Activated CD8-positive, alpha-beta memory T cell treated with anti-CD3 and anti-CD28 coated beads for 24 hours (primary cell): ENCODE measurements at regions not wholly inside any gene's neighbourhood (a gene's known extent, or its start where the extent isn't known, plus 50 kb on each side); places are given as distances from the start of the nearest gene placed in this dataset.

ENCODE experiments used
- DNase-seq: peaks from one replicate; pipeline ENCODE4 v3.0.0-alpha.2; 2020

DNA sequence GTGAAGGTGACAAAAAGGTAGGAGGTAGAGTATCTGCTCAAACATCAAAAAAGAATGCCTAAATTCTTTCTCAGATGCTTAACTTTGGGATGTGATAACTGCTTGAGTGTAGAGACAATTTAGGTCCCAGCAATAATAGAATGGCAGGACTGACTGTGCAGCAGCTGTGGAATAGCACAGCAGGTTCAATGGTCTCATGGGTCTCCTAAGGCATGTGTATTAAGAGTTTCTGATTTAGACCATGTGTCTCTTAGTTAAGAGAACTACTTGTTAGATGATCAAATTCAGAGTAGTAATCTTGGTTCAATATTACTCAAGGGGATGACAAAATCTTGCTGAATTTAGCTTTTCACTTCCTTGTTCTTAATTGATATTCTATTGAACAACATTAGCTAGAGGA, 72.0 kb downstream of the ALX1 start:
- DNase-seq: no peak

DNA sequence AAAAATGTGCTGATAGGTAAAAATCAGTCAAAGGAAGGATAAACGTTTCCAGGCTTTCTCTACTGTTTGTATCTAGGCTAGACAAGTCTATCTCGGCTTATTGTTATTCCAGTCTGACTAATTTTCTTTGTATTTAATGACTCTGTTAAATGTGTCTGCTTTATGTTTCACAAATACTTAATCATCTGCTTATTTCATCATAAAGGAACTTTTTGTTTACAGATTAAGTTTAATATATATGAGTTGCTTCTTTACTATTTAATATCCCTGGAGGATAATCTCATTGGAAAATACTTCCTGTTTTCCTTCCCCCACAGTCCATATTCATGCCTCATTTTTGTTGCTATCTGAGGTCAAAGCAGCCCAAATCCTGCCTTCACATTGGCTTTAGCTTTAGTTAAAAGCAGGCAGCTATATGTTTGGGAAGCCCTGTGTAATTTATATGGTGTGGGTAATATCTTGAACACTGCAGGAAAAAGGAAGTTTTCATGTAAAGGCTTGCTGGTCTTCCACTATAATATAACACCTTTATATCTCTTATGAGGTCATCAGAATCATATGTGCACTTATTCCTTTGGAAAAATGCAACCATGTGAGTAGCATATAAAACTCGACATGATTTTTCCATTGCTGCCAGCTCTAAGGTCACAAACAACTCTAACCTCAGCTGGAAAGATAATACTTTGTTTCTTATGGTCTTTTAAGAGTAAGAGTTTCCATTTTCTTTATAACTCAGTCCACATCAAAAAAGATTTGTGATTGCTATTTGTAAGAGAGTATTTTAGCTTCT, 76.8 kb downstream of the ALX1 start:
- no peak for DNase-seq

DNA sequence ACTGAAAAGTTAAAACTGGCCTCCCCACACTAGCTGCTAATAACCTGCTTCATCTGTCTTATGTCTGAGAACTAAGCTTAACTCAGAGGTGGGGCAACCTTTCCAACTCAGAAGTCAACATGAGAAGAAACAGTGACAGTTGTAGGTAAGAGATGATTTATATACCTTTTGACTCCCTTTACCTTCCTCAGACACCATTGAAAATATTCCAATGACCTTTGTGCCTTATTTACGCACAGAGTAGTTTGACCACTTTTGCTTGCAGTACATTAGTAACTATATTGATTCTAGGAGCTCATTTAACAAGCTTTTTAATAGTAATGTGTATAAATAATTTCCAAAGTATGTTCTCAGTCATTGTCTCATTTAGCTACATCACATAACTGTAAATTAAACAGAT, 77.6 kb downstream of the ALX1 start:
- no peak for DNase-seq

DNA sequence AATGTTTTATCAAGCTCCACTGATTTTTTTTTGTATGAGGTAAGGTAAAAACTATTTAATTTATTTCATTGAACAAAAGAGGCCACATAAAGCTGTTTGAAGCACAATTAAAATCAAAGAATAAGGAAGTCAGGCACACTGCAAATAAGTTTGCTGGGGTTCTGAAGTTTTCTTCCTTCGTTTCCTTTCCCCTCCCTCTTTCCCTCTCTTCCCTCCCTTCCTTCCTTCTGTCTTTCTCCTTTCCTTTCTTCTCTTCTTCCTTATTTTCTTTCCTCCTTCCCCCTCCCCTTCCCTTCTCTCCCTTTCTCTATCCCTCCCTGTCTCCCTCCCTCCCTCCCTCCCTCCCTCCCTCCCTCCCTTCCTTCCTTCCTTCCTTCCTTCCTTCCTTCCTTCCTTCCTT, 78.7 kb downstream of the ALX1 start:
- DNase-seq: no peak

DNA sequence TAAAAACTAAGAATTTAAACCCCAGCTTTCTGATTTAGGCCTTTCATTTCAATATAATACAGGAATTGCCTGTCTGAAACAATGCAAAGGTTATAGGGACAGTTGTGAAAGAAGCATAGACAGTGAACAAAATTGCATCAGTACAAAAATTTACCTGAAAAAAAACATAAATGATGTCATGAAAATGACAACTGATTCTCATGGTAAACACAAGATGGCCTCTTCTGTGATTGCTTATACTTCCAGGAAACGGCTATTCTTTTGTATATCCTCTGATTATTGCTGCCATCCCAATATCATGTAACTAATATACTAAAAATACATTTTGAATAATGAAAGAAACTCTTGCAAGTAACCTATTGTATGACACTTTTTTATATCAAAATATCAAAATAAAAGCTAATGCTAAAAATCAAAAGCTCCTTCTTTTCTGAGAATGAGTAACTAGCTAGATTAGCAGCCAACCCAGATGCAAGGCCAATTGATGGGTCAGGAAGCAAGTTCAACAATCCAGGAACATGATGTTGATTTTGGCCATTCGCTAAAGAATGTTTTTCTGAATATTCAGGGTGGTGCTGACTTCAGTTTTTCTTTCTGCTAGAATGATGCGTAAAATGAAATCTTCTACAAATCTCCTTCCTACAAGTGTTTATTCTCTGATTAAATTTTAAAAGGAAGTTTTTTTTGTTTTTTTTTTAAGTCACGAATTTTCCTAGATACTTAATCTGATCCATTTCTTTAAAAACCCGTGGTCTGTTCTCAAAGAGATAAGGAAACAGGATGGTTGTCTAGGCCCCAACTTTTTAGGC, 83.6 kb downstream of the ALX1 start:
- no peak for DNase-seq

DNA sequence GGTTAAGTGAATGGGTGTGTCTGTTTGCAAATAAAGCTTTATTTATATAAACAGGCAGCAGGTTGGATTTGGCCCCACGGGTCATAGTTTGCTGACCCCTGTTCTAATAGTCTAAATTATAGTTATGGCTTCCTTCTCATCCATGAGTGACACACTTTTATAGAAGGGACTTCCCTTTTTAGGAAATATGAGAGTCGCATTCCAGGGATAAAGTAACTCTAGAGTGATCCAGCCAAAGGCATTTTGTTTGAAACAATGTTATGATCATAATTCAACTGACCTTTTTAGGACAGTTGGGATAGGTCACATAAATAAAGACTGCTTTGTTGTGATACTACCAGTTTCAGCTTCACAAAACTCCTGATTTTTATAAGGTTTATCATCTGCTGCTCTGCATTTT, 87.9 kb downstream of the ALX1 start:
- DNase-seq: no peak

DNA sequence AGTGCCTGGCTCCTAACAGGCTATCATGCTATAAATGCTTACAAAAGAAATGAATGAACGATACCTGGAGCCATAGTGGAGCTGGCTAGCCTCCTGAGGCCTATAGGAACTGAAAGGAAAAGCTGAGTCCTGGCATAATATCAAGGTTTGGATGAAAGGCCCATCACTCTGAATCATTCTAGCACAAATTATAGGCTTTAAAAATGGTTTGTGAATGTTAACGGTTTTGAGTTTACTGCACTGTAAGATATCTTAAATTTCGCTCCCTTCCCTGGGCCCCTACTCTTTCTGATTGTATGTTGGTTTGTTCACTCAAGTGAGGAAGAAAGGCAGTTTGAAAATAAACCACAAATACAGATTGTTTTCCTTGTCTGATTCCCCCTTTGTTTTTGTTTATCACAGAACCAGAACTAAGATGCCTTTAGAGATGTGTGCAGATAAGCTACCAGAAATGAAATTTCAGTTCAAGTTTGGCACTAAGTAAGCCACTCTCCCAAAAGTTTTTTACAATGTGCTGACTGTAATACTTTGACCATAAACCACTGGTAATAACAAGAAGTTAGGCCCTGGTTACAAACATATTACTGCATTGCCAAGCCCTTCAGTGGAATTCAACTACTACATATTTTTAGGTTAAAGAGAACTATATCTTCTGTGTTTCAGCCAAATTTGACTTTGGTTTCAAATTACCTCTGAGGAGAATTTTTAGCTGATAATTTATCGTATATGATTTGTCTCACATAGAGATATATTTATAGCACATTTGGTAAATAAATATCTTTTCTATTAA, 89.5 kb downstream of the ALX1 start:
- DNase-seq: no peak

DNA sequence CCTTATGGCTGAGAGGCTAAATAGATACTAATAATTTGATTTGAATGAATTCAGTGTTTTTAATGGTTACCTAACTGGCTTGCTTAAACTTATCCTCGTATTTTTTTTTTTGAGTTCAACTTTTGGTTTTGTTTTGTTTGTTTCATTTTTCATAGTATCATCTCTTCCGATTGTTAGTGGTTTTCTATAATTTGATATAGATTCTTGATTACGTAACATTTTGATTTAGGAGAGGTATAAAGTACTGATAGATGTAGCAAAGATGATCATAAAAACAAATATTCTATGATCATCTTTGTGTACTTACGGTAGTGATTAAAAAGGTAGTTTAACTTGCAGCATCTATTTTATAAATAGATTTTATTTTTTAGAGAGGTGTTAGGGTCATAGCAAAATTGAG, 93.0 kb downstream of the ALX1 start:
- no peak for DNase-seq

DNA sequence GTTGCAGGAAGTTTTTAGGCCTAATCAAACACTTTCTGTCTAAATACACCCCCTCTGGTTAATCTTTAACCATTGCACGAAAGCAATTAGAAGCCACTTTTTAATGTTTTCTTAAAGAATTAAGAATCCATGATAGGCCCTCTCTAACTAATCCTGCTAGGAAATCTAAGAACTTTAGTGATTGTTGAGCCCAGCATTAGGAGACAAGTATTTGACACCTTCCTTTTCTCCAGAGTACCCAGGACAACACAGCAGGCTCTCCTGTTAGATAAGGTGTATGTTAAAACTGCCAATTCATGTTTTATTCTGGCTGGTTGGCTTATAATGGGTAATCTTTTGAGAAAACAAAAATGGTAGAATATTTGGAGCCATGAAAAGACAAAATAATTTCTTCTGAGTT, 95.0 kb downstream of the ALX1 start:
- no peak for DNase-seq

DNA sequence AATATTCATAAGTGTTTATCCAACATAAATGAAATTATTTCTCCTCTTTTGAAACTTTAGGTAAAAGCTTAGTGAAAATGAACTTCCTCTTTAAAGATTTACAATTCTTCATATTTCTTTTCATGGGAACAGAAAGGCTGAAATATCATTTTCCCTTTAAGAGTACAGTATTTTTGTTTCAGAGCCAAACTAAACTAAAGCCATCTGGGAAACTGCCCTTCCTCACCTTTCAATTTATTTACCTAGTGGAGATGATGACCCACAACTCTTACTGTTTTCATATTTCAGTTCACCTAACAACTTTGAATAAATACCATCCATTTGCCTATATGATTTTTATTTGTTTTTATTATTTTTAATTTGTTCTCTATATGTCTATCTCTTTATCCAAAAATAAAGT, 105.4 kb downstream of the ALX1 start:
- DNase-seq: no peak

DNA sequence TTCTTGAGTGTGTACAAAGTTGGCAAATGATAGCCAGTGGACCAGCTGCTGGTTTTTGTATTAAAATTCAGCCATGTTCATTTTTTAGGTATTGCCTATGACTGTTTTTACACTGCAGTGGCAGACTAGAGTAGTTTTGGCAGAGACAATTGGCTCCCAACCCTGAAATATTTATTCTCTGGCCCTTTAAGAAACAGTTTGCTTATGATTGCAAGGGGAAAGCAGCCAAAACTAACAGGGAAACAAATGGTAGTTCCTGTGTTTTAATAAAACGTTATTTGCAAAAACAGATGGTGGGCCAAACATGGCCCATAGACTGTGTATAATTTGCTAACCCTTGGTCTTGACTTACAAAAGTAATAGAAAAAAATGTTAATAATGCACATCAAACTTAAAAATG, 110.2 kb downstream of the ALX1 start:
- DNase-seq: no peak

DNA sequence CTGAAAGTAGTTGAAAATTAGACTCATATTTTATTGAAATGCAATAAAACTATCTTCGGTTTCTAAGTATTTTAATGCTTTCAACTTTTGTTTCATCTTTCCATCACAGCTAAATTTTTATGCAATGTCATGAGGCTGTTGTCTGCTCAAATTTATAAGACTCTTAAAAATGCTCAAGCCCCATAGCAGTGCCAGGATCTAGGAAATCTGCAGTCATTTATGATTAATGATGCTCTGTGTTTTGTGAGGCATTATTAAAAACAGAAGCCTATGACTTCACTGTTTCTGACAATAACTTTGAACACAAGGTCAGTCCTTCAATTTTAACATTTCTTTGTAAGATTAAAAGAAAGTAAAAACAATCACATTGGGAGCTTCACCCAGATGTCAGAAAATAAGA, 112.5 kb downstream of the ALX1 start:
- DNase-seq: no peak

DNA sequence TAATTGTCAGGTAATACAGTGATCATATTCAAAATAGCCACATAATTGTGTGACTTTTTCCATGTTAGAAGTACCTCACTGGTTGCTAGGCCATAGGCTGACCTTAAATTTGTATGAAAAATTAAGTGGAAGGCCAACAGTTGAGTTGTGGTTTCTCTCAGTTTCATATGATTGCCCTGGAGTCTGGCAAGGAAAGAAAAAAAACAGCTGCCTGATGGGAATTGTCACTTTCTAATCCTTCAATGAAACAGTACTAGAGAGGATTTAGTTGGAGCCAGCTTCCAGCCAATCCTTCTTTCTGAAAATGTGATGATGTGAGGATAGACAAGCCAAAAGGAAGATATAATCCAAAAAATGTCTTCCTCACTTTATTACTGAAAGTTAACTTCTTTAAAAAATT, 113.6 kb downstream of the ALX1 start:
- DNase-seq: no peak

DNA sequence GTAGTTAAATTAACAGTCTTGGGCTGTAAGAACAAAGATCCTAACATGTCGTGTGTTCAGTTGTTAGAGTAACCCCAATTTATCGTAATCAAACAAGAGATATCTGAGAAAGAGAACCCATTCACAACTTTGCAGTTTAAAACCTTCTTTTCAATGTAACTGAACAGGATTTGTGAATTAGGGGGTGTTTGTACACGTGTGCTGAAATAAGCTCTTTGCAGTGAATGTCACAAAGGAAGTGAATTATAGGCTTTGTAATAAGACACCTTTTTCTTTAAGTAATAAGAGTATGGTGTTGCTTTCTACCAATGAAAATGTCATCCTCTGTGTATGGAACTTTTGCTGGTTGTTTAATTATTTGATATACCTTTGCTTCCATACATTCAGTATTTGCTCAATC, 114.0 kb downstream of the ALX1 start:
- no peak for DNase-seq

DNA sequence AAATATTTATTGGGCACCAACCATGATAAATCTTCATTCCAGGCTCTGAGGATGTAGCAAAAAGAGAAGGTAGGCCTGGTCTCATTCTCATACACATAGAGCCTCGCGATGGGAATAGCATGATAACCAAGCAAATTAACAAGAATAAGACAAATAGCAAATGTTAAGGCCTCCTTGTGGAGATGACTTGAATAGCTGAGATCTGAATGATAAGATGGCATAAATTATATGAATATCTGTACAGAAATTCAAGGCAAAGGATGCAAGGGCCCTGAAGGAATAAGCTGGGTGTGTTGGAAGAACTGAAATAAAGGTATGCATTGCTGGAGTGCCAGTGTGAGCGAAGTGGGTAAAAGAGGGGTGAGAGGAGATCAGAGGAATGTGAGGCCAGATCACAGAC, 114.8 kb downstream of the ALX1 start:
- no peak for DNase-seq

DNA sequence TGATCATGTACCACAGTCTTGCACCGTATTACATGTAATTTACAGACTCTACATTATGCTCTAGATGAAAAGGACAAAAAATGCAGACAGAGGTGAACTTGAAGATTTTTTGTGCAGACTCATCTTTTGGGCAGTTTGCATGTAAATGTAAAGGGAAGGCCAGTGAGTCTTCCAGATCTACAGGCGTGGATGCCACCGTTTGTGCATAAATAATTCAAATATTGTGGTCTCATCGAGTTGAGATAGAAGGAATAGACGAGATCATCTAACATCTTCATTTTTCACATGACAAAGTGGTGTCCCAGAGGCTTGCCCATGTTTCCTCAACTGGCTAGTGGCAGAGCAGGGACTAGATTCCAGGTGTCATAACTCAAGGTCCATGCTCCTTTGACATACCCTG, 125.2 kb downstream of the ALX1 start:
- DNase-seq: no peak

DNA sequence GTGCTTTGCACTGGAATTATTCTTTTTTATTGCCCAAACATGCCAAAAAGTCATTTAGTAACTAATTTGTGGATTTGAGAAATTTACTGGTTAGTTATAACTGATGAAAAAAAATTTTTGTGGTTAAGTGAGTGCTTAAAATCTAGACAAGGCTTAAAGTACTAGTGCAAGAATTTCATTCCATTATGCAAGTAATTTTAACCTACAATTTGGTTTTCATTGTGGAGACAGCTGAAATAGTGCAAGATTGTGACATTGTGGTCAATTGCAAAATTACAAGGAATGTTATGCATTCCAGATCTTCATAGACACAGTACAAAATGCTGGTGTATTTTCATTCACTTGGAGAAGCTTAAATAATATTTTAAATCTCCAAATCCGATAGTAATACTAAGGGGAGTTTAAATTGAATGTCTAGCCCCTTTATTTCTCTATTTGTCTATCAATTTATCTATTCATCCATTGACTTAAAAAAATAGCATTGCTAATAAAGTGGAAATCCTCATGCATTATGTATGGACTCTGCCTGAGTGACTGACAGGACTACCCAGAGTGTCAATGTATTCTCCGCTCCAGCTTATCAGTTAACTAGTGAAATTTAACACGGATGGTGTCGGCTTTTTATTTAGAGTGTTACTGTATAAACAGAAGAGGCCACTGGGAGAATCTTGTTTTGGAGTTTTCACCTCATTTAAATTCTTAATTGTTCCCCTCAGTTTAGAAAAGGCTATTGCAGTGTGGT, 125.9 kb downstream of the ALX1 start:
- DNase-seq: no peak

DNA sequence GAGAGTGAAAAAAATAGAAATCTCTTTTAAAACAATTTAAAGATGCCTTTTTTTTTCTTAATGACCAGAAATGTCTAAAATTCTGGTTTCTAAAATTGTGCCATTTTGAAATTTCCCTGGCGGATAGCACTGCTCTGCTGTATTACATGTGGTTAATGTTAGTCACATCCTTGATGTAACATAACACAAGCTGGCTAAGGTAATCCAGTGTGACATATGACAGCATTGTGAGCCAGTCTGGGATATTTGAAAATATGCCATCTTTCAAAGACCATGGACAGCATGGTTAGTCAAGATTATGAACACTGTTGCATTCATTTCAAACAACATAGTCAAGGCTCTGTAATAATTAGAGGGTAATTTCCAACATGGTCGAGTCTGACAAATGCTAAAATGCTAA, 133.2 kb downstream of the ALX1 start:
- DNase-seq: no peak

DNA sequence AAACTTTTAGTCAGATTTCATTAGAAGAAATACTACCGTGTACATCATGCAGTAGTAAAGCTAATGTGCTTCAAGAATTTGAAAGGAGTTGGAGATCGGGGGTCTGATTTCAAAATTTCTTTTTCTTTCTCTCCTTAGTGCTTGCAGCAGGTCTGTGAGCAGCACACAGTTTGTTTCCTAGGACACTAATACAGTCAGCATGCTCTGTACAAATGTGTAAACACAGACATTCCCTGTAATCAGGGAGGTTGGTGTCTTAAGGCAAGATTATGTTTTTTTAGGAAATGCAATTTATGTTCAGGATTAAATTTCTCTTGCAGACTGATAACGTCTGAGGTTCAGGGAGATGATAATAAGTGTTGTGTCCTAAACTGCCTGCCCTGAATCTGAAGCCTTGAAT, 142.7 kb downstream of the ALX1 start:
- no peak for DNase-seq

DNA sequence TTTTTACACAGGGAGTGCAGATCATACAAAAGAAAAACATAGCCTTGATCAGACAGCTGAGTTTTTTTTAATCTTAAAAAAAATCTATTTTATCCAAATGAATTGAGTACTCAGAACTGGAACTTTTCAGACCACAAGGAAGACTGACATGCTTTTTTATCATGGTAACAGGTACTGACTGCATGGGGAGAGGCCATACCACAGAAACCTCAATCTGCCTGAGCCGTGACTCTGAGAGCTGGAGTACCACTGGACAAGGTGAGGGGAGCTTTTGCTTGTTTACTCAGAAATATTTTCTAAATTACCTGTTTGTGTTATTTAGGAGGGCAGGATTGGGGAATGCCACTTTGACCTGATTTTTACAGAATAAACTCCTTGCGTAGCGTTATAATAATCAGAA, 143.9 kb downstream of the ALX1 start:
- DNase-seq: no peak

DNA sequence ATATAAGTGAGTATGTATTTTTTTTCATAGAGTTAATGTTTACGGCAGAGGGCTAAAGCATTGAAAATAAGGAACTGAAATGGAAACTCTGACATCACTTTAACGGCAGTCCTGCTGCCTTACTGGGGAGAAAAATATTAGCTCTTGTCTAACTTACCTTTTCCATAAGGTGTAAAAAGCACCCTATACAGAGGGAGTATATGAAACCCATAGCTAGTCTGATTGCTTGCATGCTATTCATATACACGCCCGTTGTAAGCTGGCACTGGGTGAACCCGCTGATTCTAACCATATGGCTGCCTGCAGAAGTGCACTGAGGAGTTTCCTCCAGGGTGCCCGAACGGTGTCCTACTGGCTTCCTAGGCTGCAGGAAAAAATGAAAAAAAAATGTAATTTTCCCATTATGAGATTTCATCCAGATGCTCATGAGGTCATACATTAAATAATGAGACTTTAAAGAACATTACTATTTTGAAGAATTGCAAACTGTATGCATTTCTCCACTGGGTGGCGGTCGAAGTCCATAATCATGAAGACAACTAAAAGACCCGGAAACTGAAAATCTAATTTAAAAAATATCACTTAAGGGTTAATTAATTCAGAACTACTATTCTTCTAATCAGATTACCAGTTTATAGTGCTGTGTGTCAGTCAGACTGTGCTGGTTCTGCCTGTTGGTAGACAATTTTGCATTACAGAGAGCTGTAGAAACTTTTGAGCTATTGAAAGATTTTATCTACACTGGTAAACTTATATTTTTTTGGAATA, 144.7 kb downstream of the ALX1 start:
- no peak for DNase-seq

DNA sequence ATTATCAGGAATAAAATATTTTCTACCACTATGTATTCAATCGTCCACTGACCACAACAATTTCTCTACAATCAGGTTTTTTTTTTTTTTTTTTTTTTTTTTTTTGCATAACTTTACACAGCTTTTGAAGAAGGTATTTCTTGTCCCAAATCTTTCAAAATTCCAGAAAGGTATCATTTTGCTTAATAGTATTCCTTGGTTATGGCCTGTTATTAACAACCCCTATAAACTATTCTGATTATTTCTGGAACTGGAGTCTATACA, 145.3 kb downstream of the ALX1 start:
- DNase-seq: no peak

DNA sequence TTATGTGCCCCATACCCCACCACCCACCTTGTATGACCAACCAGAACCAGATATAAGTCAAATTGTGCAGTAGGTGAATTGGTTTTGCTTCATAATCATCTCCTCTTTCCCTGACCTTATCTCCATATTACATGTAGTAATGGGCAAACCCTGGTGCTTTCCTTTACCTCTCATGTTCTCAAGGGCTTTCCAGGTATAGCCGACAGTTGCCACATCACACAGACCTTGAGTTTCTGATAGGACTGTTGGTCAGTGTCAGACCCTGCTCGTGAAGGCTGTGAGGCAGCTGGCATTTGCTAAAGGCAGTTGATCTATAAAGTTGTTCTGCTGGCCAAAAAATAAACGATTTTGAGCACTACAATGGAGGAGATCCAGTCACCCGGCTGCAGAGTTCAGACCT, 145.9 kb downstream of the ALX1 start:
- DNase-seq: no peak
